ENCODE measurements at regions not wholly inside any gene's neighbourhood (a gene's known extent, or its start where the extent isn't known, plus 50 kb on each side); places are given as distances from the start of the nearest gene placed in this dataset.

GRCh38 chr4:23163647-23164436, 471.1 kb downstream of the GBA3 start:
- H3K4me3 ChIP-seq (ENCODE audit: low read depth, low read length), result no peak overlapping the region

GRCh38 chr4:23162275-23162674, 469.5 kb downstream of the GBA3 start:
- no peak overlapping the region for H3K4me3 ChIP-seq (ENCODE audit: low read depth, low read length)
- no peak for TF ChIP-seq CTCF (IDR thresholded peaks at IDR 0.05; ENCODE audit: borderline replicate concordance, insufficient read depth, low read depth, low read length)

More at GRCh38 chr4:23163647-23164436, 471.1 kb downstream of the GBA3 start:
- no peak for TF ChIP-seq CTCF (IDR thresholded peaks at IDR 0.05; ENCODE audit: borderline replicate concordance, insufficient read depth, low read depth, low read length)

- no peak overlapping the region for H3K4me3 ChIP-seq (ENCODE audit: low read depth, low read length)
- TF ChIP-seq CTCF (IDR thresholded peaks at IDR 0.05; ENCODE audit: borderline replicate concordance, insufficient read depth, low read depth, low read length), result no peak
Observed at GRCh38 chr4:23161787-23162186, 469.1 kb downstream of the GBA3 start.

GRCh38 chr4:23153076-23153475, 460.3 kb downstream of the GBA3 start:
- no peak for TF ChIP-seq CTCF (IDR thresholded peaks at IDR 0.05; ENCODE audit: borderline replicate concordance, insufficient read depth, low read depth, low read length)
- H3K4me3 ChIP-seq (ENCODE audit: low read depth, low read length), result no peak overlapping the region

- TF ChIP-seq CTCF (IDR thresholded peaks at IDR 0.05; ENCODE audit: borderline replicate concordance, insufficient read depth, low read depth, low read length), result no peak
- no peak overlapping the region for H3K4me3 ChIP-seq (ENCODE audit: low read depth, low read length)
Observed at GRCh38 chr4:23149815-23150214, 457.1 kb downstream of the GBA3 start.

- H3K4me3 ChIP-seq (ENCODE audit: low read depth, low read length), result no peak overlapping the region
- no peak for TF ChIP-seq CTCF (IDR thresholded peaks at IDR 0.05; ENCODE audit: borderline replicate concordance, insufficient read depth, low read depth, low read length)
Observed at GRCh38 chr4:23144707-23145106, 452.0 kb downstream of the GBA3 start.
